ENCODE measurements at regions not wholly inside any gene's neighbourhood (a gene's known extent, or its start where the extent isn't known, plus 50 kb on each side); places are given as distances from the start of the nearest gene placed in this dataset.
A peak's percentile ranks its signal among the peaks of the same experiment; 100 is the strongest.
"Not testable (repeated sequence)": the region's sequence is repeated elsewhere in the genome, so short reads cannot be mapped to it uniquely, and the experiment has no call there.

DNA sequence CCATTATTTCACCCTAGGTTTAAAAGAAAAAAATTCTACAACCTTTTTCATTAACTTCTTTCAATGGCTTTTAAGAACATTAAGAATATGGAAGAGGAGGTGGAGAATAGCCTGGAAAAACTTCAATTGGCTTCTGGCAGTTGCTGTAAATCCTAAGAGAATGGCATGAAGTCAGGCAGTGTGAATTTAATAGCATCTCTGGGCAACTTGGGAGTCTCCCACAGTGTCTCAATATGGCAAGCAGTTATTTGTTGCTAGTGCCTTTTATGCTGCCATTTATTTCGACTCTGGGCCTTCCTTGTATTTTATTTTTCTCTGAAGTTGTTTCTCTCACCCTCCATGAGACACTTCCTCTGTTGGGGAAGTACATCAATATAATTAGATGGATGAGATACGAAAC lies 322.1 kb downstream of the CBLL2 start:
- Histone ChIP-seq H3K27me3 (no peaks in the 10 kb centered on the region), H3K27ac (no peak overlapping the region), H3K4me3 (no peak overlapping the region), H3K9me3 (no peaks in the 10 kb centered on the region), H3K36me3 (no peaks in the 10 kb centered on the region), H3K4me1 (no peaks in the 10 kb centered on the region)
- no peak for ATAC-seq (ENCODE audit: low FRiP score in 2 of 2)
- 57 to 63% methylated on average over 2 of the region's 2 CpGs for WGBS, 2 donors
- no peak for DNase-seq
- no peak for TF ChIP-seq POLR2AphosphoS5 (IDR thresholded peaks at IDR 0.05)
- TF ChIP-seq, protein P1, sequence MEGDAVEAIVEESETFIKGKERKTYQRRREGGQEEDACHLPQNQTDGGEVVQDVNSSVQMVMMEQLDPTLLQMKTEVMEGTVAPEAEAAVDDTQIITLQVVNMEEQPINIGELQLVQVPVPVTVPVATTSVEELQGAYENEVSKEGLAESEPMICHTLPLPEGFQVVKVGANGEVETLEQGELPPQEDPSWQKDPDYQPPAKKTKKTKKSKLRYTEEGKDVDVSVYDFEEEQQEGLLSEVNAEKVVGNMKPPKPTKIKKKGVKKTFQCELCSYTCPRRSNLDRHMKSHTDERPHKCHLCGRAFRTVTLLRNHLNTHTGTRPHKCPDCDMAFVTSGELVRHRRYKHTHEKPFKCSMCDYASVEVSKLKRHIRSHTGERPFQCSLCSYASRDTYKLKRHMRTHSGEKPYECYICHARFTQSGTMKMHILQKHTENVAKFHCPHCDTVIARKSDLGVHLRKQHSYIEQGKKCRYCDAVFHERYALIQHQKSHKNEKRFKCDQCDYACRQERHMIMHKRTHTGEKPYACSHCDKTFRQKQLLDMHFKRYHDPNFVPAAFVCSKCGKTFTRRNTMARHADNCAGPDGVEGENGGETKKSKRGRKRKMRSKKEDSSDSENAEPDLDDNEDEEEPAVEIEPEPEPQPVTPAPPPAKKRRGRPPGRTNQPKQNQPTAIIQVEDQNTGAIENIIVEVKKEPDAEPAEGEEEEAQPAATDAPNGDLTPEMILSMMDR (IDR thresholded peaks at IDR 0.05), result no peak
- TF ChIP-seq POLR2A (IDR thresholded peaks at IDR 0.05), result no peak
- no peak for TF ChIP-seq EP300 (IDR thresholded peaks at IDR 0.05)

DNA sequence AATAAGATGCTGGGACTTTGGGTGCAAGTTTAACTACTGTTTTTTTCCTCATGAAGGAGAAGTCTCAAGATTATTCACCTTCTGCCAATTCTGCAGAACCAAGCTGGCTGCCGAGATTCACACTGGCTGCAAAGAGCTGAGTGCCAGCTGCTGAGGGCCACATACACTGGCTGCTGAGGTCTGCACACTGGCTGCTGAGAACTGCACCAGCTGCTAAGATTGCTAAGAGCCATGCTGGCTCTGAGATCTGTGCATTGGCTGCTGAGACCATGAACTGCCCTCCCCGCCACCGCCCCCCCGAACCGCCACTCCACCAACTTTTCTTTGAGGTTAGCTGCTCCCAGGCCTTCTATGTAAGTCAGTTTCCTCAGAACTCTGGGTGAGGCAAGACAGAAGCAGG lies 330.3 kb downstream of the CBLL2 start:
- ATAC-seq (ENCODE audit: low FRiP score in 2 of 2), result no peak
- H3K36me3 ChIP-seq, result no peaks in the 10 kb centered on the region
- H3K27ac ChIP-seq, result no peak overlapping the region
- H3K9me3 ChIP-seq, result peaks cover 0 to 4% (median 0%) of the 10 kb centered on the region in 4 donors
- TF ChIP-seq, protein P1 (IDR thresholded peaks at IDR 0.05), result no peak
- no peak for TF ChIP-seq POLR2A (IDR thresholded peaks at IDR 0.05)
- H3K4me1 ChIP-seq, result no peaks in the 10 kb centered on the region
- 84% methylated on average over 5 of the region's 5 CpGs; no CpG with 5 or more reads in 1 of the 2 donors for WGBS, 2 donors
- DNase-seq, result peak in 1 of 2 donors; percentile 22
- H3K4me3 ChIP-seq, result no peak overlapping the region
- H3K27me3 ChIP-seq, result no peaks in the 10 kb centered on the region

DNA sequence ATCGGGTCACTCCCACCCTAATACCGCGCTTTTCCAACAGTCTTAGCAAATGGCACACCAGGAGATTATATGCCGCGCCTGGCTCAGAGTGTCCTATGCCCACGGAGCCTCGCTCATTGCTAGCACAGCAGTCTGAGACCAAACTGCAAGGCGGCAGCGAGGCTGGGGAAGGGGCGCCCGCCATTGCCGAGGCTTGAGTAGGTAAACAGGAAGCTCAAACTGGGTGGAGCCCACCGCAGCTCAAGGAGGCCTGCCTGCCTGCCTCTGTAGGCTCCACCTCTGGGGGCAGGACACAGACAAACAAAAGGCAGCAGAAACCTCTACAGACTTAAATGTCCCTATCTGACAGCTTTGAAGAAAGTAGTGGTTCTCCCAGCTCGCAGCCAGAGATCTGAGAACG lies 336.7 kb downstream of the CBLL2 start:
- DNase-seq; ATAC-seq (ENCODE audit: low FRiP score in 2 of 2); H3K36me3 ChIP-seq; H3K27me3 ChIP-seq; H3K27ac ChIP-seq; H3K4me1 ChIP-seq; H3K4me3 ChIP-seq: not testable (repeated sequence)
- peaks cover 0 to 12% (median 0%) of the 10 kb centered on the region in 4 donors for H3K9me3 ChIP-seq
- WGBS, 2 donors, result 95% methylated on average over 4 to 15 of the region's 15 CpGs

DNA sequence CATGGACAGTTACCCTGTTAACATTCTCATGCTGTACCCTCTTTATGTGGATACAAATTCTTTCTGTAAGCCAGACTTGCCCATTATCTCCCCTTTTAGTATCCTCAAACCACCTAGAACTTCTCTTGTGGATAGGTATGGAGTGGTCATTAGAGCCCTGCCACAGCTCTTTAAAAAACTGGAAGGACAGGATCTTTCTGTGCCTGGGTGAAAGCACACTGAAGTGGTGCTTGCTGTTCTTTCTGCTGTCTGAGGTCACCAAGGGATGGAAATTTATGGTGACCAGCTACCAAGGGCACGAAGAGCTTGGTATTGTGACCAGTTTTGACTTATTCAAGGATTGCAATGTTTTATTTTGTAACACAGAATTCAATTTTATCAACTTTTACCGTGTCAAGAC lies 344.2 kb downstream of the CBLL2 start:
- Histone ChIP-seq H3K4me3 (no peak overlapping the region), H3K4me1 (no peaks in the 10 kb centered on the region), H3K9me3 (no peaks in the 10 kb centered on the region), H3K27ac (no peak overlapping the region), H3K36me3 (no peaks in the 10 kb centered on the region), H3K27me3 (no peaks in the 10 kb centered on the region)
- no peak for ATAC-seq (ENCODE audit: low FRiP score in 2 of 2)
- no peak for TF ChIP-seq EP300 (IDR thresholded peaks at IDR 0.05)
- TF ChIP-seq, protein P1 (IDR thresholded peaks at IDR 0.05), result no peak
- no peak for TF ChIP-seq POLR2A (IDR thresholded peaks at IDR 0.05)
- TF ChIP-seq POLR2AphosphoS5 (IDR thresholded peaks at IDR 0.05), result no peak
- 44 to 71% methylated on average over 2 of the region's 2 CpGs for WGBS, 2 donors
- peak in 1 of 2 donors; percentile 27 for DNase-seq

DNA sequence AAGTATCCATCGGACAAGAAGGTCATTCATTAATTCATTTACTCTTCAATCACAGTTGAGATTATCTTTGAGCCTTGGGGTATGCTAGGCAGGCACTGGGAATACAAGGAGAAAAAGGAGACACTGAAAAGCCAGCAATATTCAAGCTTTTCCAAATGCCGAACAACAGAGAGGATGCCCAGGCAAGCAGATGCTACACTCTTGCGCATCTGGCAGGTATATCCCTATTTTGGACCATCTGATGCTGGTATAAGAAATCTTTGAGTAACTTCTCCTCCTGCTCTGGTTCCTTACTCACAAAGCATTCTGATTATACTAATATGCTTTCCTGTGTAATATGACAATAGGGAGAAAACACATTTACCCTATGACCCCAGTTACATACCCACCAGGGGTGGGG lies 354.9 kb downstream of the CBLL2 start:
- DNase-seq, result no peak
- no peaks in the 10 kb centered on the region for H3K27me3 ChIP-seq
- TF ChIP-seq EP300 (IDR thresholded peaks at IDR 0.05) (no peak), POLR2AphosphoS5 (IDR thresholded peaks at IDR 0.05) (no peak), POLR2A (IDR thresholded peaks at IDR 0.05) (no peak)
- TF ChIP-seq, protein P1 (IDR thresholded peaks at IDR 0.05), result no peak
- H3K27ac ChIP-seq, result no peak overlapping the region
- no peaks in the 10 kb centered on the region for H3K9me3 ChIP-seq
- no peak overlapping the region for H3K4me3 ChIP-seq
- no peak for ATAC-seq (ENCODE audit: low FRiP score in 2 of 2)
- H3K36me3 ChIP-seq, result no peaks in the 10 kb centered on the region
- H3K4me1 ChIP-seq, result no peaks in the 10 kb centered on the region
- 63 to 100% methylated on average over 1 to 3 of the region's 3 CpGs for WGBS, 2 donors
